K562 (cell line): ENCODE measurements at regions not wholly inside any gene's neighbourhood (a gene's known extent, or its start where the extent isn't known, plus 50 kb on each side); places are given as distances from the start of the nearest gene placed in this dataset.

Experiments used
- ATAC-seq: fragments of 200-7000 bp; cut with Tn5 transposase; 3 replicates; pipeline ENCODE4 v1.9.1; 2020; ENCODE audit warnings: moderate library complexity
- BruUV-seq: library from RNA; stranded (reverse); fragments of 400-500 nt; replicated peaks from 2 replicates; lab custom pipeline; 2021; lab: Mats Ljungman, UMichigan
- CTCF ChIA-PET: fragments of 300-600 bp; formaldehyde crosslinking; extraction: SDS; loops from one replicate; lab custom pipeline; 2021; ENCODE audit warnings: low intra/inter-chr PET ratio; lab: Yijun Ruan, JAX
- POLR2A ChIA-PET: fragments of 300-600, 350-650 bp; sonication (Branson Sonifier 250); formaldehyde crosslinking; extraction: SDS; loops from one replicate; lab custom pipeline; 2021; ENCODE audit warnings: antibody characterized with exemption, inconsistent platforms; lab: Yijun Ruan, JAX
- DNase-seq, 4 experiments: peaks; one replicate each; pipeline versions ENCODE4 v3.0.0 to v3.0.0-alpha.2; 2011 to 2018; ENCODE audit warnings: low spot score in 3 of 4, mixed read lengths in 3 of 4; ENCODE audit errors: extremely low read depth in 1 of 4
- FAIRE-seq: peaks from 2 replicates; lab custom pipeline; 2011; peaks lifted over from hg19 to GRCh38; lab: Jason Lieb, UNC
- H2AFZ ChIP-seq: 2 replicates; pipeline ENCODE4 v1.6.0; 2011; ENCODE audit warnings: low read depth, low read length, control low read depth, inconsistent platforms
- H3K27ac ChIP-seq: fragments of 200-600 bp; 3 replicates; pipeline ENCODE4 v1.8.0; 2011; ENCODE audit warnings: low read depth, mild to moderate bottlenecking, control low read depth, inconsistent platforms, low read length, moderate library complexity, mixed read lengths; ENCODE audit errors: extremely low read depth
- H3K27me3 ChIP-seq, 2 experiments: fragments of 300-600 bp in 1 of 2; 2 replicates in 1 of 2; 3 replicates in 1 of 2; pipeline versions ENCODE4 v1.6.0 to v1.8.0; 2011; ENCODE audit warnings: inconsistent platforms in 2 of 2, low read length in 2 of 2, mild to moderate bottlenecking in 1 of 2, mixed read lengths in 1 of 2, moderate library complexity in 1 of 2; ENCODE audit not compliant: control insufficient read depth in 2 of 2, insufficient read depth in 2 of 2
- H3K36me3 ChIP-seq: fragments of 300-600 bp; 3 replicates; pipeline ENCODE4 v1.8.0; 2011; ENCODE audit warnings: mild to moderate bottlenecking, low read length, inconsistent platforms; ENCODE audit not compliant: control insufficient read depth, insufficient read depth
- H3K4me1 ChIP-seq, 2 experiments: fragments of 200-600 bp in 1 of 2; replicated peaks in 1 of 2; 2 replicates in 1 of 2; 3 replicates in 1 of 2; pipeline versions ENCODE4 v1.5.1 to v1.8.0; 2011; ENCODE audit warnings: inconsistent platforms in 2 of 2, low read length in 2 of 2, mild to moderate bottlenecking in 1 of 2, mixed read lengths in 1 of 2, moderate library complexity in 1 of 2; ENCODE audit not compliant: control insufficient read depth in 2 of 2, insufficient read depth in 2 of 2
- H3K4me2 ChIP-seq: 2 replicates; pipeline ENCODE4 v1.6.1; 2011; ENCODE audit warnings: low read length, control low read depth, inconsistent platforms, mixed read lengths; ENCODE audit not compliant: insufficient read depth
- H3K4me3 ChIP-seq: fragments of 200-600 bp; sonication (generic), shearing (Covaris generic); 2 replicates; pipeline ENCODE4 v1.5.1; 2016; ENCODE audit warnings: control low read depth, inconsistent platforms
- H3K79me2 ChIP-seq: fragments of 200-600 bp; 3 replicates; pipeline ENCODE4 v1.8.0; 2011; ENCODE audit warnings: low read length, inconsistent platforms; ENCODE audit not compliant: control insufficient read depth, insufficient read depth
- H3K9ac ChIP-seq, 2 experiments: 2 replicates each; pipeline versions ENCODE4 v1.6.0 to v1.6.1; 2011; ENCODE audit warnings: low read depth in 2 of 2, low read length in 2 of 2, control low read depth in 1 of 2, inconsistent platforms in 1 of 2, mild to moderate bottlenecking in 1 of 2, mixed read lengths in 1 of 2; ENCODE audit not compliant: insufficient read depth in 1 of 2
- H3K9me1 ChIP-seq: one replicate; pipeline ENCODE4 v1.6.0; 2011; ENCODE audit warnings: inconsistent platforms, mild to moderate bottlenecking, low read length, moderate library complexity; ENCODE audit not compliant: control insufficient read depth, insufficient read depth
- H3K9me3 ChIP-seq: replicated peaks from 2 replicates; pipeline ENCODE4 v1.5.1; 2011; ENCODE audit warnings: low read depth, low read length, inconsistent platforms; ENCODE audit not compliant: control insufficient read depth, insufficient read depth
- H4K20me1 ChIP-seq: replicated peaks from 2 replicates; pipeline ENCODE4 v1.6.1; 2011; ENCODE audit warnings: low read length, inconsistent platforms, mixed read lengths; ENCODE audit not compliant: control insufficient read depth, insufficient read depth
- MAFG ChIP-seq: fragments of 450-650 bp; conservative IDR thresholded peaks from 2 replicates; pipeline ENCODE4 v1.6.1; 2016; ENCODE audit warnings: missing genetic modification characterization, missing compliant biosample characterization
- NFE2 ChIP-seq: IDR thresholded peaks from 2 replicates; pipeline ENCODE4 v1.6.1; 2014; ENCODE audit warnings: antibody characterized with exemption, low read depth
- SPI1 ChIP-seq: IDR thresholded peaks from 2 replicates; pipeline ENCODE4 v1.6.1; 2011; ENCODE audit warnings: low read depth, low read length, control low read depth, borderline replicate concordance
- ZFP36 ChIP-seq: fragments of 150-350 bp; IDR thresholded peaks from 2 replicates; pipeline ENCODE4 v1.6.1; 2018; ENCODE audit warnings: low read length, low read depth; ENCODE audit not compliant: partially characterized antibody
- ZNF217 ChIP-seq: sonication (generic); formaldehyde crosslinking; IDR thresholded peaks from 2 replicates; pipeline ENCODE4 v1.8.0; 2022; ENCODE audit warnings: mild to moderate bottlenecking, missing genetic modification reagents
- WGBS: fragments of 100-300 bp; shearing (Covaris generic); methylation state at CpG from one replicate; pipeline ENCODE4 v1.1.6; 2016; ENCODE audit warnings: low coverage, mixed read lengths; ENCODE audit not compliant: insufficient coverage; ENCODE audit errors: missing lambda C conversion rate; 5-methylcytosine and 5-hydroxymethylcytosine counted together
- in situ Hi-C: fragments of 300-500 bp; cut with MboI; formaldehyde crosslinking; loops from 4 replicates; pipeline ENCODE4 v1.15.0; 2018; ENCODE audit warnings: inconsistent platforms, mixed read lengths
- intact Hi-C: fragments of 100-400 bp; cut with micrococcal nuclease; formaldehyde crosslinking; loops from 2 replicates; pipeline ENCODE4 v1.14.2; 2022

DNA sequence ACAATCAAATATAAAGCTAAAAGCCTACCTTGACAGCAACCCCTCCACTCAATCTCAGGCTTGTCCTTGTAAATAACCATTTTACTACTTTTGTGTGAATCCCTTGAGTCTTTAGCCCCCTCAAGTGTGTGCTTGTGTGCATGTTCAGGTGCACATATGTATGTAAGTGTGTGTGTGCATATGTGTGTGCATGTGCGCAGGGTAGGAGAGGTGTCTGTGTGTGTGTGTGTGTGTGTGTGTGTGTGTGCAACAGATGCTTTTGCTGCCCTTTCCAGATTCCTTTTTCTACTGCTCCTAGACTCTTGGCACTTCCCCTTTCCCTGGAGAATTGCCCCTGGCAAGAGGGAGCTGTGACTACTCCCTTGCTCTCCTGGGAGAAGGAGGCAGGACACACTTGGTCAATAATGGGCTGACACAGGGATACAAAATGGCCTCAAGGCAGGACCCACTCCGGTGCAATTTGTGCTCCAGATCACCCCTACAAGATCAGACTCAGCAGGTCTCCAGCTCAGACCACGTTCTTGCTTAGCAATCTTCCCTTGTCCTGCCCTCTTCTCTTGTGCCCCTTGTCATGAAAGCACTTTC lies 73.4 kb downstream of the IFNG start:
- Histone ChIP-seq H2AFZ (no peak overlapping the region), H3K4me1 (no peaks in the 10 kb centered on the region), H4K20me1 (no peaks in the 10 kb centered on the region), H3K9ac (no peak overlapping the region), H3K4me2 (no peak overlapping the region), H3K79me2 (no peaks in the 10 kb centered on the region), H3K4me3 (no peak overlapping the region), H3K27ac (no peak overlapping the region), H3K27me3 (no peaks in the 10 kb centered on the region), H3K36me3 (no peaks in the 10 kb centered on the region), H3K9me3 (peaks cover 3% of the 10 kb centered on the region; the same call in 1 of the 2 replicates), H3K9me1 (no peaks in the 10 kb centered on the region)
- ChIA-PET POLR2A (interaction anchor here (1.5 kb wide), 1 partner anchor 8 kb away, joined by 7 read pairs; no protein-coding TSS in a partner anchor), CTCF (no interaction called here)
- ATAC-seq (no peak), FAIRE-seq (no peak), DNase-seq (no peak)
- intact Hi-C loops (no loop called here), in situ Hi-C loops (no loop called here)
- no TSS peak for BruUV-seq
- no peak for TF ChIP-seq ZFP36
- 0 out of 2 replicates have a peak, but pooled peaks have one; percentile 26 for TF ChIP-seq SPI1
- WGBS: 0% methylated on average over 3 of the region's 3 CpGs

DNA sequence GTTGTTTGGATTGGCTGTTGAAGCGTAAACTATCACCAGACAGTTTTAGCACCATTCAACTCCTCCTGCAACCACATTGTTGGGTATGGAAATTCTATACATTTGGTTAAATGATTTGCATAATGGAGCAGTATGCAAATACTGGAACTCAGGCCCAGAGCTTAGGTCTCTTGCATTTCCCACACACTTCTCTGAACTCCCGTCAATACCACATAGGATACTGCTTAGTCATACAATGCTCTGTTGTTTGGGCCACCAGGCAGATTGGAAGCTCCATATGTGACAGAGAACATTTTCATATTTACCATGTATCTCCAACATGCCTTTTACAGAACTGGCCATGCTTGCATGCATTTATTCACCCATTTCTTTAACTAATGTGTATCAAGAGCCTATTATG lies 78.0 kb downstream of the IFNG start:
- TF ChIP-seq ZNF217 (CRISPR knock-in tag): no peak
- TF ChIP-seq MAFG (tag): peak; percentile 70
- 0 out of 2 replicates have a peak, but pooled peaks have one; percentile 14 for TF ChIP-seq NFE2
- WGBS: 0% methylated on average over 2 of the region's 2 CpGs
- Histone ChIP-seq H3K79me2 (no peaks in the 10 kb centered on the region), H3K4me3 (no peak overlapping the region), H3K4me1 (no peaks in the 10 kb centered on the region), H4K20me1 (no peaks in the 10 kb centered on the region), H3K9me3 (no peaks in the 10 kb centered on the region), H3K4me2 (no peak overlapping the region), H3K9ac (no peak overlapping the region), H3K36me3 (no peaks in the 10 kb centered on the region), H3K27ac (no peak overlapping the region), H3K27me3 (no peaks in the 10 kb centered on the region), H2AFZ (no peak overlapping the region), H3K9me1 (no peaks in the 10 kb centered on the region)
- in situ Hi-C loops (no loop called here), intact Hi-C loops (no loop called here)
- no peak for DNase-seq
- FAIRE-seq: no peak
- ATAC-seq: no peak
- BruUV-seq: no TSS peak
- ChIA-PET POLR2A (interaction anchor here (1.0 kb wide), 1 partner anchor 13 kb away, joined by 3 read pairs; no protein-coding TSS in a partner anchor), CTCF (no interaction called here)
